HG02798 (cell line): ENCODE measurements at regions not wholly inside any gene's neighbourhood (a gene's known extent, or its start where the extent isn't known, plus 50 kb on each side); places are given as distances from the start of the nearest gene placed in this dataset.
"Not testable (repeated sequence)": the region's sequence is repeated elsewhere in the genome, so short reads cannot be mapped to it uniquely, and the experiment has no call there.

Experiments
- ATAC-seq: cut with Tn5 transposase; IDR thresholded peaks from one replicate; pipeline ENCODE4 v1.9.1; 2021; ENCODE audit warnings: mild to moderate bottlenecking; ENCODE audit not compliant: unreplicated experiment, poor library complexity

DNA sequence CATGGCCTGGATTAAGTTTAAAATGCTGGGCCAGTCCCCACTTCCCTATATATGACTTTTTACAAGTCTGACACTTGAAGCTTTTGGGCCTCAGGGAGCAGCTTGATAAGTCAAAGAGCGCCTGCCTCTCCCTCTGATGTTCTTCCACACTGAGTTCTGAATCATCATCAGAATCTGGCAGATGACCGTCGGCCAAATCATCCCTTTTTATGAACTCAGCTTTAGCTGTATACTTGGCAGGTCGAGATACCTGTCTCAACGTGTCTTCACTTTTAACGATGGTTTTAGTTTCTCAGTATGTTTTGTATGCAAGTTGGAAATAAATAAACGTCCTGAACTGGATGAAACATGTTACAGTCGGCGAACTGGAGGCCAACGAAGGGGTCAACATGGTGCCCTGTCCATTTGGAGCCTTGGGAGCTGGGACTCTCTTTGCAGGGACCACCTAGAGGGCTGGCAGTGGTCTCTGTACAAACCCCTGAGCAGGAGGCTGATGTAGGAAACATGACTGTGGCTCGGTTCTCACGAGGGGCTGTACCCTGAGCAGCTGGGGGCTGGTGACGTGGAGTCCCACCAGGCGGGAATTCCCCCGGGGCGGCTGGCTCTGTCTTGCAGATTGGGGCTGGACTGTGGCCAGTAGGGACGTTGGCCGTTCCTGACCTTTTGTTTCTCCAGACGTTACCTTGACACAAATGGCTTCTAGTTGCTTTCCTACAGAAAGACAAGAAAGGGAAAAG, 192.2 kb upstream of the PRKX start:
- ATAC-seq, result not testable (repeated sequence)

DNA sequence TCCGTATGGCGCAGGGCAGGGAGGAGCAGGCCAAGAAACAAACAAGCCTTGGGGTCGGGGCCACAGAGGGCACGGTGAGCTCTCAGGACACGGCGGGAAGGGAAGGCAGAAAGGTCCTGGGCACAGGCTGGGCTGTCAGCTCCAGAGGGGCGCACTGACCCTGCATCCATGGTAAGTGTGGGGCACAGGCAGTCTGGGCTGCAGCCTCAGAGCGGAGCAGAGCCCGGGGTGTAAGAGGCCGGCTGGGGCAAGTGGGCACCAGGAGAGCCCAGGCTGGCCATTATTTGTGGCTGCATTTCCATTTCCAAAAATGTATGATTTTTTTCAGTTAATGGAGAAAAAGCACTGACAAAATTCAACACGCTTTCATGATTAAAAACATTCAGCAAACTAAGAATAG, 188.8 kb upstream of the PRKX start:
- not testable (repeated sequence) for ATAC-seq

DNA sequence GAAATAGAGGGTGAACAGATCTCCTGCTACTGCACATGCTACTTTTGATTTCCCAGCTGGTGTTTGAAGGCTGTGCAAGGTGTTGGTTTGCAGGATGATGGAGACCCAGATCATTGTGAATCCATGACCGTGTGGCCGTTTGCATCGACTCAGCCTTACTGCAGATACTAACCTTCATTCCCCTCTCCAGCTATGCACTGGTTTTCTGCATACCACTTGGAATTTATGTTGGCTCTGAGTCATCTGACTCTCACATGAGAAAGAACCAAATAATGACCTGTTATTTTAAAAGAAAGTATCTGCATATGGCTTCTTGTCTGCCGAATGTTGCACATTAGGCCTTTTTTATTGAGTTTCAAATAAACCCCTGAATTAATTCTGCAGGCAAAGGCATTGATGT, 183.3 kb upstream of the PRKX start:
- not testable (repeated sequence) for ATAC-seq

DNA sequence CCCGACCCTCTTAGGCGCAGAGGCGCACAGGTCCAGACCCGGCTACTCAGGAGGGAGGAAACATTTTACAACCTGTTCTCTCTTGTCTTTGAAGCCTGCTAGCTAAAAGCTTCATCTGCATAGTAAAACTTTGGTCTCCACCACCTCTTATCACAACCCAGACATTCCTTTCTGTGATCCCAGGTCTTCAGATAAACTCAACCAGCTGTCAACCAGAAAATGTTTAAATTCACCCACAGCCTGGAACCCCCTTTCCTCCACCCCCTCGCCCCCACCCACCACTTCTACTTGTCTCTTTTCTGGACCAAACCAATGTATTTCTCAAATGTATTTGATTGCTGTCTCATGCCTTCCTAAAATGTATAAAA, 169.1 kb upstream of the PRKX start:
- not testable (repeated sequence) for ATAC-seq

DNA sequence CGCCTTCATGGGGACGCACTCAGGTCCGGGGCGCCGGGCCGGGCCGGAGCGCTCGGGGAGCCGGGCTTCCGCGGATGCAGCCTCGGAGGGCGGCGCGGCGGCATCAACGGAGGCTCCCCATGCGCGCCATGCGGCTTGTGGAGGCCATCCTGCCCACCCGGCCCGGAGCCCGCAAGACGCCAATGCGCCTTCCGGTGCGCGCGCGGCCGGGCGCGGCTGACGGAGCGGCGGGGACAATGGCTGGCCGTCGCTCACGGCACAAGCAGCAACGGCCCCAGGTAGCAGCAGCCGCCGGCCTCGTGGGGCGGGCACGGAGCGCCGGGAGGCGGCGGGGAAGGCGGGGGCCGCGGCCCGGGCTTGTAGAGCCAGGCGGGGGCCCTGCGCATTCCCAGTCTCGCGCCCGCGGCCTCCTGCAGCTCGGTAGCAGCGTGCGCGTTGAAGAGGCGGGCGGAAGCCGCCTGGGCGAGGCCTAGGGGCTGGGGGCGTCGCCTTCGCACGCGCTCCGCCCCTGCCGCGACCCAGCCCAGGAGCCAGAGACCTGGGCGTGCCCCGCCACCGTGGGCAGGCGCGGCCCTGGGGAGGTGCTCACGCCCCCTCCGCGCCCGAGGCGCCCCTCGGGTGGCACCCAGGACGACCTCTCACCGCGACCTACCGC, 168.6 kb upstream of the PRKX start:
- ATAC-seq, result peak; percentile 98

DNA sequence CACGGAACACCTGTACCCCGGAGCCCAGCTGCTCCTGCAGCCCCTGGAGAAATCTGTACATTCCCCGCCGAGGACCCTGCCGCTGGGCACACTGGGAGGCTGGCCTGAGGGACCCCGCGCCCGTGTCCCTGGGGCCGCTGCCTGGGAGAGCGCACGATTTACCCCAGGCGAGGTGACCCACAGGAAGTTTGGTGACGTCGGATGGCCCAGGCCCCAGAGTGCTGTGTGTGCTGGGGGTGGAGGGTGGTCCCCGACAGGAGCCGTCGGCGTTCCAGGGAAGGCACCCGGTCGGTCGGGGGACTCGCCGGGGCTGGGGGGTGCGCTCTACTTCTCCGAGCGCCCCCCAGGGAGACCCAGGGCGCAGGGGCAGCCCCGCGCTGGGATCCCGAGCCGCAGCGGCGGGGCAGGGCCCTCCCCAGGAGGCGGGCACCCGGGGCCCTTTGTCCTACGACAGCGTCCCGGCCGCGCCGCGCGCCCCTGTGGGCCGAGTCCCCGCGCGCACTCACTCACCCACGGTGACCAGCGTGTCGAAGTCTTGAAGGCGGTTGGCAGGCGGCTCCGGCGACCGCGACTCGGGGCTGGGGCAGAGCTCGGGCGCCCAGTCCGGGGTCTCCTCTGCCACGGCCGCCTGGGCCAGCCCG, 167.9 kb upstream of the PRKX start:
- ATAC-seq, result peak; percentile 43

DNA sequence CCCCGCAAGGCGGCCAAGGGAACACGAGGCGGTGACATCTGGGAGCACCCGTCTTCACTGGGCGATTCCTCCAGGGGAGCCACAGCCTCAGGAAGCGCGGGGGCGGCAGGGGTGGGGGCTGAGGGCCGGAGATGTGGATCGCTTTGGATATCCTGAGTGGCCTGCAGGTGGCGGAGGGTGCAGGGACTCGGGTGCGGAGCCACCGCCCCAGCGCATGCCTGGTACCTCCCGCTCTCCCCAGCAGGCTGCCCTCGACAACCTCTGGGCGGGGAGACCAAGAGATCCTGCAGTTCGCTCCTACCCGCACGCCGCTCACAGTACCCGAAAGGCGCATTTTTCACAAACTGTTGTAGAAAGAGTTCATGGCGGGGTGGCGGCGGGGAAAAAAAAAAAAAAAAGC, 162.9 kb upstream of the PRKX start:
- ATAC-seq, result not testable (repeated sequence)

DNA sequence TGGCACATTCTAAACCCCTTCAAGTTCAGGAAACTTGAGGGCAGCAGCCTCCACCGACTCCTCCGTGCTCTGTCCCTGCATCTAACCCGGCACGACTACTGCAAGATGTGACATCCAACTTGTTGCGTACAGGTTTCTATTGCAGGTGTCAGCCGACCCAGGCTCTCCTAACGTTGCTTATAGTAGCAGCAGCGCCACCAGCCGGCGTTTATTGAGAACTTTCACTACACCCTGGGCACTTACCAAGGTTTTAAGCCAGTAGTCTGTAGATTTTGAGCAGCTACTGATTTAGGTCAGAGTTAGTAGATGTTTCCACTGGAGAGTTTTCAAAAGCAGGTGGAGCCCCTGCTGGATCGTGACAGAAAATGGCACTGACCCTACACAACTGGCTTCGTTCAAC, 162.2 kb upstream of the PRKX start:
- ATAC-seq, result not testable (repeated sequence)

DNA sequence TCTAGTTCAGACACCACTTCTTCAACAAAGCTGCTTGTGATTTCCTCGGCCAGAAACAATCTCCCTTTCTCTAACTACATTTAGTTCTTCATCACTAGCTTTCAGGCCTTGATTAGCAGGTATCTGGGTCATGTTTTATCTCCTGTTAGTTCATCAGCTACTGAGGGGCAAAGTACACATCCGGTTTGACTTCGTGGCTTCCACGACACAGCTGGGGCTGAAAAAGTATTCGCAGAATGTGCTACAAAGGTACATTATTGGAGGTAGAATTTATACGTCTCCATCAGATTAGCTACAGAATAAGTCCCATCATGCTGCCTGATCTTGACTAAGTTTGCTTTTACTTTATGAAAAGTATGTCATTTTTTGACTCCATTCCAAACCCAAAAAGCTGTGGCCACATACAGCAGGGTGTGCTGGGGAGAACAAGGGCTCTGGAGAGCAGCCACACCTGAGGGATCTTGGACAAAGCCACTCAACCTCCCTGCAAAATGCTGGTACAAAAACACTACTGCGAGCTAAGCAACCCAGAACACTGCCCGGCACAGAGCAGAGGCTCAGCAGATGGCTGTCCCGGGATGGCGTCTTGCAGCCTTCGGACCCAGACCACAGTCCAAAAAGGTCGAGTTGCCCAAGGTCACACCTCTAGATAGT, 158.9 kb upstream of the PRKX start:
- ATAC-seq, result not testable (repeated sequence)

DNA sequence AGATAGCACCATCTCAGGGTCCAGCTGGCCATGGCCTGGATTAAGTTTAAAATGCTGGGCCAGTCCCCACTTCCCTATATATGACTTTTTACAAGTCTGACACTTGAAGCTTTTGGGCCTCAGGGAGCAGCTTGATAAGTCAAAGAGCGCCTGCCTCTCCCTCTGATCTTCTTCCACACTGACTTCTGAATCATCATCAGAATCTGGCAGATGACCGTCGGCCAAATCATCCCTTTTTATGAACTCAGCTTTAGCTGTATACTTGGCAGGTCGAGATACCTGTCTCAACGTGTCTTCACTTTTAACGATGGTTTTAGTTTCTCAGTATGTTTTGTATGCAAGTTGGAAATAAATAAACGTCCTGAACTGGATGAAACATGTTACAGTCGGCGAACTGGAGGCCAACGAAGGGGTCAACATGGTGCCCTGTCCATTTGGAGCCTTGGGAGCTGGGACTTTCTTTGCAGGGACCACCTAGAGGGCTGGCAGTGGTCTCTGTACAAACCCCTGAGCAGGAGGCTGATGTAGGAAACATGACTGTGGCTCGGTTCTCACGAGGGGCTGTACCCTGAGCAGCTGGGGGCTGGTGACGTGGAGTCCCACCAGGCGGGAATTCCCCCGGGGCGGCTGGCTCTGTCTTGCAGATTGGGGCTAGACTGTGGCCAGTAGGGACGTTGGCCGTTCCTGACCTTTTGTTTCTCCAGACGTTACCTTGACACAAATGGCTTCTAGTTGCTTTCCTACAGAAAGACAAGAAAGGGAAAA, 153.8 kb upstream of the PRKX start:
- ATAC-seq, result not testable (repeated sequence)

DNA sequence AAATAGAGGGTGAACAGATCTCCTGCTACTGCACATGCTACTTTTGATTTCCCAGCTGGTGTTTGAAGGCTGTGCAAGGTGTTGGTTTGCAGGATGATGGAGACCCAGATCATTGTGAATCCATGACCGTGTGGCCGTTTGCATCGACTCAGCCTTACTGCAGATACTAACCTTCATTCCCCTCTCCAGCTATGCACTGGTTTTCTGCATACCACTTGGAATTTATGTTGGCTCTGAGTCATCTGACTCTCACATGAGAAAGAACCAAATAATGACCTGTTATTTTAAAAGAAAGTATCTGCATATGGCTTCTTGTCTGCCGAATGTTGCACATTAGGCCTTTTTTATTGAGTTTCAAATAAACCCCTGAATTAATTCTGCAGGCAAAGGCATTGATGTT, 144.9 kb upstream of the PRKX start:
- not testable (repeated sequence) for ATAC-seq

DNA sequence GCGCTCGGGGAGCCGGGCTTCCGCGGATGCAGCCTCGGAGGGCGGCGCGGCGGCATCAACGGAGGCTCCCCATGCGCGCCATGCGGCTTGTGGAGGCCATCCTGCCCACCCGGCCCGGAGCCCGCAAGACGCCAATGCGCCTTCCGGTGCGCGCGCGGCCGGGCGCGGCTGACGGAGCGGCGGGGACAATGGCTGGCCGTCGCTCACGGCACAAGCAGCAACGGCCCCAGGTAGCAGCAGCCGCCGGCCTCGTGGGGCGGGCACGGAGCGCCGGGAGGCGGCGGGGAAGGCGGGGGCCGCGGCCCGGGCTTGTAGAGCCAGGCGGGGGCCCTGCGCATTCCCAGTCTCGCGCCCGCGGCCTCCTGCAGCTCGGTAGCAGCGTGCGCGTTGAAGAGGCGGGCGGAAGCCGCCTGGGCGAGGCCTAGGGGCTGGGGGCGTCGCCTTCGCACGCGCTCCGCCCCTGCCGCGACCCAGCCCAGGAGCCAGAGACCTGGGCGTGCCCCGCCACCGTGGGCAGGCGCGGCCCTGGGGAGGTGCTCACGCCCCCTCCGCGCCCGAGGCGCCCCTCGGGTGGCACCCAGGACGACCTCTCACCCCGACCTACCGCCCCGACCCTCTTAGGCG, 130.2 kb upstream of the PRKX start:
- peak; percentile 94 for ATAC-seq

DNA sequence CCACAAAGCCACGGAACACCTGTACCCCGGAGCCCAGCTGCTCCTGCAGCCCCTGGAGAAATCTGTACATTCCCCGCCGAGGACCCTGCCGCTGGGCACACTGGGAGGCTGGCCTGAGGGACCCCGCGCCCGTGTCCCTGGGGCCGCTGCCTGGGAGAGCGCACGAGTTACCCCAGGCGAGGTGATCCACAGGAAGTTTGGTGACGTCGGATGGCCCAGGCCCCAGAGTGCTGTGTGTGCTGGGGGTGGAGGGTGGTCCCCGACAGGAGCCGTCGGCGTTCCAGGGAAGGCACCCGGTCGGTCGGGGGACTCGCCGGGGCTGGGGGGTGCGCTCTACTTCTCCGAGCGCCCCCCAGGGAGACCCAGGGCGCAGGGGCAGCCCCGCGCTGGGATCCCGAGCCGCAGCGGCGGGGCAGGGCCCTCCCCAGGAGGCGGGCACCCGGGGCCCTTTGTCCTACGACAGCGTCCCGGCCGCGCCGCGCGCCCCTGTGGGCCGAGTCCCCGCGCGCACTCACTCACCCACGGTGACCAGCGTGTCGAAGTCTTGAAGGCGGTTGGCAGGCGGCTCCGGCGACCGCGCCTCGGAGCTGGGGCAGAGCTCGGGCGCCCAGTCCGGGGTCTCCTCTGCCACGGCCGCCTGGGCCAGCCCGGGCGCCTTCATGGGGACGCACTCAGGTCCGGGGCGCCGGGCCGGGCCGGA, 129.5 kb upstream of the PRKX start:
- ATAC-seq, result peak; percentile 69

DNA sequence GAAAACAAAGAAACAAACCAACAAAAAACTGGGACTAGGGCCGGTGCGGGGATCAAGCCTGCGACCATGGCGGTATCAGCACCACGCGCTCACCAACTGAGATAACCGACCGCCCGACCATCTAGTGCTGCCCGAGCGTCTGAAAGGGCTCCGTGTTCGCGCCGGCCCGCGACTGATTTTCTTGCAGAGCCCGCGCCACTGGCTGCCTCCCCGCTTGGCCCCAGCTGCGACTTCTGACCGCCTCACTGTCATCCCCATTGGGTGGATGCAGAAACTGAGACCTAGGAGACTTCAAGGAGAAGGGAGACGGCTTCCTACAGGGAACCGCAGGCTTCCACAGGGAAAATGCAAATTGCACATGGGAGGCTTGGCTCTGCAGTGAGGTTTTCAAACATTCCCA, 125.3 kb upstream of the PRKX start:
- ATAC-seq, result not testable (repeated sequence)

DNA sequence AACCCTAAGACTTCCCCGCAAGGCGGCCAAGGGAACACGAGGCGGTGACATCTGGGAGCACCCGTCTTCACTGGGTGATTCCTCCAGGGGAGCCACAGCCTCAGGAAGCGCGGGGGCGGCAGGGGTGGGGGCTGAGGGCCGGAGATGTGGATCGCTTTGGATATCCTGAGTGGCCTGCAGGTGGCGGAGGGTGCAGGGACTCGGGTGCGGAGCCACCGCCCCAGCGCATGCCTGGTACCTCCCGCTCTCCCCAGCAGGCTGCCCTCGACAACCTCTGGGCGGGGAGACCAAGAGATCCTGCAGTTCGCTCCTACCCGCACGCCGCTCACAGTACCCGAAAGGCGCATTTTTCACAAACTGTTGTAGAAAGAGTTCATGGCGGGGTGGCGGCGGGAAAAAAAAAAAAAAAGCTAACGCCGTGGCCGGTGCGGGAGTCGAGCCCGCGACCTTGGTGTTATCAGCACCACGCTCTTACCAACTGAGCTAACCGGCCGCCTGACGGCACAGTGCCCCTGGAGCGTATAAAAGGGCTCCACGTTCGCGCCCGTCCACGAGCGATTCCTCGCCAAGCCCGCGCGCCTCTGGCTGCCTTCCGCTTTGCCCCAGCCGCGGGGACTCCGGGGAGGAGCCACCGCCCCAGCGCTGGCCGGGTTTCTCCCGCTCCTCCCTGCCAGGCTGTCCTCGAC, 124.7 kb upstream of the PRKX start:
- not testable (repeated sequence) for ATAC-seq

DNA sequence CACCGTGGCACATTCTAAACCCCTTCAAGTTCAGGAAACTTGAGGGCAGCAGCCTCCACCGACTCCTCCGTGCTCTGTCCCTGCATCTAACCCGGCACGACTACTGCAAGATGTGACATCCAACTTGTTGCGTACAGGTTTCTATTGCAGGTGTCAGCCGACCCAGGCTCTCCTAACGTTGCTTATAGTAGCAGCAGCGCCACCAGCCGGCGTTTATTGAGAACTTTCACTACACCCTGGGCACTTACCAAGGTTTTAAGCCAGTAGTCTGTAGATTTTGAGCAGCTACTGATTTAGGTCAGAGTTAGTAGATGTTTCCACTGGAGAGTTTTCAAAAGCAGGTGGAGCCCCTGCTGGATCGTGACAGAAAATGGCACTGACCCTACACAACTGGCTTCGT, 123.8 kb upstream of the PRKX start:
- ATAC-seq, result not testable (repeated sequence)

DNA sequence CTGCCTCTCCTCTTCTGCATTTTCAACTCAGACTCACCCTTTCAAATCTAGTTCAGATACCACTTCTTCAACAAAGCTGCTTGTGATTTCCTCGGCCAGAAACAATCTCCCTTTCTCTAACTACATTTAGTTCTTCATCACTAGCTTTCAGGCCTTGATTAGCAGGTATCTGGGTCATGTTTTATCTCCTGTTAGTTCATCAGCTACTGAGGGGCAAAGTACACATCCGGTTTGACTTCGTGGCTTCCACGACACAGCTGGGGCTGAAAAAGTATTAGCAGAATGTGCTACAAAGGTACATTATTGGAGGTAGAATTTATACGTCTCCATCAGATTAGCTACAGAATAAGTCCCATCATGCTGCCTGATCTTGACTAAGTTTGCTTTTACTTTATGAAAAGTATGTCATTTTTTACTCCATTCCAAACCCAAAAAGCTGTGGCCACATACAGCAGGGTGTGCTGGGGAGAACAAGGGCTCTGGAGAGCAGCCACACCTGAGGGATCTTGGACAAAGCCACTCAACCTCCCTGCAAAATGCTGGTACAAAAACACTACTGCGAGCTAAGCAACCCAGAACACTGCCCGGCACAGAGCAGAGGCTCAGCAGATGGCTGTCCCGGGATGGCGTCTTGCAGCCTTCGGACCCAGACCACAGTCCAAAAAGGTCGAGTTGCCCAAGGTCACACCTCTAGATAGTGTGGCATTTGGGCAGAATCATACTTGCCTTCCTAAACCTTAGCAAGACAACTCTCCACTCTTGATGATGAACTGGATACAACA, 120.5 kb upstream of the PRKX start:
- ATAC-seq, result not testable (repeated sequence)

DNA sequence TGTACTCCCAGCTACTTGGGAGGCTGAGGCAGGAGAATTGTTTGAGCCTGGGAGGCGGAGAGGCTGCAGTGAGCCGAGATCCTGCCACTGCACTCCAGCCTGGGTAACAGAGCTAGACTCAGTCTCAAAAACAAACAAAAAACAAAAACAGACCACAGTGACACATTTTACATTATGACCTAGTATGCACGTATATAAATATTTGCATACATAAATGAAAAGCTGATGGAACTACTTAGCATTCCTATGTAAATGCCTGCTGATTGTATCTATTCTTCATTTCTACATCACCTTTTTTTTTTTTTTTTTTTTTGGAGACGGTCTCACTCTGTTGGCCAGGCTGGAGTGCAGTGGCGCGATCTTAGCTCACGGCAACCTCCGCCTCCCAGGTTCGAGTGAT, 116.6 kb upstream of the PRKX start:
- not testable (repeated sequence) for ATAC-seq
